Mesendoderm (in vitro differentiated cells): ENCODE measurements at regions not wholly inside any gene's neighbourhood (a gene's known extent, or its start where the extent isn't known, plus 50 kb on each side); places are given as distances from the start of the nearest gene placed in this dataset.

Source experiments
- DNase-seq: peaks from one replicate; pipeline ENCODE4 v3.0.0; 2013
- H2AK5ac ChIP-seq: 2 replicates; pipeline ENCODE4 v1.6.1; 2013; ENCODE audit warnings: low read length, inconsistent platforms
- H2BK120ac ChIP-seq: 2 replicates; pipeline ENCODE4 v1.6.1; 2013; ENCODE audit warnings: low read depth, mild to moderate bottlenecking, low read length, moderate library complexity, mixed read lengths
- H2BK15ac ChIP-seq: replicated peaks from 2 replicates; pipeline ENCODE4 v1.6.1; 2013; ENCODE audit warnings: low read depth, mild to moderate bottlenecking, moderate library complexity
- H2BK5ac ChIP-seq: 2 replicates; pipeline ENCODE4 v1.6.1; 2013; ENCODE audit warnings: low read length, inconsistent platforms
- H3K18ac ChIP-seq: 2 replicates; pipeline ENCODE4 v1.6.1; 2013; ENCODE audit warnings: mild to moderate bottlenecking, low read length, mixed read lengths
- H3K23ac ChIP-seq: one replicate; pipeline ENCODE4 v1.6.1; 2013; ENCODE audit warnings: low read length
- H3K27ac ChIP-seq: 2 replicates; pipeline ENCODE4 v1.5.1; 2013; ENCODE audit warnings: low read depth, mild to moderate bottlenecking, inconsistent platforms, low read length, moderate library complexity
- H3K27me3 ChIP-seq: 2 replicates; pipeline ENCODE4 v1.6.1; 2013; ENCODE audit warnings: low read length, control low read depth, mild to moderate bottlenecking, inconsistent platforms; ENCODE audit not compliant: insufficient read depth, poor library complexity
- H3K36me3 ChIP-seq: 2 replicates; pipeline ENCODE4 v1.6.1; 2013; ENCODE audit warnings: low read length, inconsistent platforms; ENCODE audit not compliant: control insufficient read depth, insufficient read depth
- H3K4ac ChIP-seq: one replicate; pipeline ENCODE4 v1.6.1; 2013; ENCODE audit warnings: low read depth, mild to moderate bottlenecking, low read length, moderate library complexity
- H3K4me1 ChIP-seq: 2 replicates; pipeline ENCODE4 v1.6.1; 2013; ENCODE audit warnings: low read depth, low read length, inconsistent platforms; ENCODE audit not compliant: control insufficient read depth
- H3K4me2 ChIP-seq: 2 replicates; pipeline ENCODE4 v1.6.1; 2013; ENCODE audit warnings: low read length
- H3K4me3 ChIP-seq: 2 replicates; pipeline ENCODE4 v1.5.1; 2013; ENCODE audit warnings: mild to moderate bottlenecking, low read length
- H3K56ac ChIP-seq: one replicate; pipeline ENCODE4 v1.6.1; 2013; ENCODE audit warnings: low read length
- H3K79me1 ChIP-seq: 2 replicates; pipeline ENCODE4 v1.6.1; 2013; ENCODE audit warnings: low read length, inconsistent platforms
- H3K79me2 ChIP-seq: 2 replicates; pipeline ENCODE4 v1.6.1; 2013; ENCODE audit warnings: mild to moderate bottlenecking, low read length; ENCODE audit not compliant: control insufficient read depth, insufficient read depth
- H3K9ac ChIP-seq: 2 replicates; pipeline ENCODE4 v1.6.1; 2013; ENCODE audit warnings: low read length, inconsistent platforms
- H4K5ac ChIP-seq: one replicate; pipeline ENCODE4 v1.6.1; 2013; ENCODE audit warnings: low read length
- H4K8ac ChIP-seq: one replicate; pipeline ENCODE4 v1.6.1; 2013; ENCODE audit warnings: low read depth, mild to moderate bottlenecking, control low read depth, low read length, moderate library complexity
- WGBS: extraction: QIAGEN DNeasy Blood & Tissue Kit; methylation state at CpG from one replicate; pipeline ENCODE4 v1.1.7; 2013; ENCODE audit warnings: low lambda C conversion rate, missing lambda C conversion rate; ENCODE audit not compliant: insufficient coverage; ENCODE audit errors: extremely low coverage; 5-methylcytosine and 5-hydroxymethylcytosine counted together

- Histone ChIP-seq H3K4ac (no peak overlapping the region), H3K4me3 (no peak overlapping the region), H3K4me1 (peaks cover 12% of the 10 kb centered on the region), H3K56ac (no peak overlapping the region), H2BK15ac (no peak overlapping the region), H3K4me2 (no peak overlapping the region), H2AK5ac (no peak overlapping the region), H3K79me1 (no peaks in the 10 kb centered on the region), H3K23ac (no peak overlapping the region), H4K5ac (no peak overlapping the region), H3K27ac (no peak overlapping the region), H4K8ac (no peak overlapping the region), H3K9ac (no peak overlapping the region), H3K79me2 (no peaks in the 10 kb centered on the region), H3K27me3 (no peaks in the 10 kb centered on the region), H3K18ac (no peak overlapping the region), H2BK5ac (no peak overlapping the region), H3K36me3 (no peaks in the 10 kb centered on the region), H2BK120ac (no peak overlapping the region)
- no CpG with 5 or more reads among the region's 8 CpGs for WGBS
- DNase-seq = no peak
These were observed 524.5 kb downstream of the CD83 start for GRCh38 chr6:14642136-14642505.

GRCh38 chr6:14642842-14643241, 525.3 kb downstream of the CD83 start:
- Histone ChIP-seq H3K4me3 (no peak overlapping the region), H3K4ac (no peak overlapping the region), H2BK15ac (no peak overlapping the region), H3K4me1 (peaks cover 12% of the 10 kb centered on the region), H3K79me1 (no peaks in the 10 kb centered on the region), H2BK120ac (no peak overlapping the region), H3K4me2 (no peak overlapping the region), H2AK5ac (no peak overlapping the region), H3K18ac (no peak overlapping the region), H3K23ac (no peak overlapping the region), H3K27ac (no peak overlapping the region), H3K79me2 (no peaks in the 10 kb centered on the region), H3K36me3 (no peaks in the 10 kb centered on the region), H4K8ac (no peak overlapping the region), H3K9ac (no peak overlapping the region), H3K56ac (no peak overlapping the region), H2BK5ac (no peak overlapping the region), H4K5ac (no peak overlapping the region), H3K27me3 (no peaks in the 10 kb centered on the region)
- WGBS = no CpG with 5 or more reads among the region's 2 CpGs
- no peak for DNase-seq

- no peak overlapping the region for H2BK5ac ChIP-seq
- H2BK15ac ChIP-seq = no peak overlapping the region
- H3K4me2 ChIP-seq = no peak overlapping the region
- no peak overlapping the region for H3K4me3 ChIP-seq
- no peak overlapping the region for H2BK120ac ChIP-seq
- no peak overlapping the region for H4K5ac ChIP-seq
- no peak overlapping the region for H3K56ac ChIP-seq
- no peak overlapping the region for H4K8ac ChIP-seq
- H3K23ac ChIP-seq = no peak overlapping the region
- no peak overlapping the region for H3K18ac ChIP-seq
- no peaks in the 10 kb centered on the region for H3K79me1 ChIP-seq
- H2AK5ac ChIP-seq = no peak overlapping the region
- H3K27ac ChIP-seq = no peak overlapping the region
- no peak overlapping the region for H3K9ac ChIP-seq
- peaks cover 10% of the 10 kb centered on the region for H3K4me1 ChIP-seq
- no peaks in the 10 kb centered on the region for H3K27me3 ChIP-seq
- H3K36me3 ChIP-seq = no peaks in the 10 kb centered on the region
- H3K4ac ChIP-seq = no peak overlapping the region
- H3K79me2 ChIP-seq = no peaks in the 10 kb centered on the region
- DNase-seq = no peak
These were observed 526.8 kb downstream of the CD83 start for GRCh38 chr6:14644381-14644780.

GRCh38 chr6:14645221-14645620, 527.6 kb downstream of the CD83 start:
- Histone ChIP-seq H3K79me2 (no peaks in the 10 kb centered on the region), H3K18ac (no peak overlapping the region), H3K9ac (no peak overlapping the region), H3K4me2 (no peak overlapping the region), H3K4me1 (peaks cover 3% of the 10 kb centered on the region), H4K5ac (no peak overlapping the region), H4K8ac (no peak overlapping the region), H3K27ac (no peak overlapping the region), H2AK5ac (no peak overlapping the region), H3K27me3 (no peaks in the 10 kb centered on the region), H2BK120ac (no peak overlapping the region), H2BK5ac (no peak overlapping the region), H3K4me3 (no peak overlapping the region), H3K4ac (no peak overlapping the region), H3K79me1 (no peaks in the 10 kb centered on the region), H3K36me3 (no peaks in the 10 kb centered on the region), H2BK15ac (no peak overlapping the region), H3K56ac (no peak overlapping the region), H3K23ac (no peak overlapping the region)
- WGBS = no CpG with 5 or more reads among the region's 5 CpGs
- DNase-seq = no peak

GRCh38 chr6:14645841-14646240, 528.3 kb downstream of the CD83 start:
- no peaks in the 10 kb centered on the region for H3K79me2 ChIP-seq
- H4K8ac ChIP-seq = no peak overlapping the region
- no peak overlapping the region for H3K56ac ChIP-seq
- no peak overlapping the region for H3K18ac ChIP-seq
- no peak overlapping the region for H3K27ac ChIP-seq
- no peak overlapping the region for H2AK5ac ChIP-seq
- H3K9ac ChIP-seq = no peak overlapping the region
- H3K36me3 ChIP-seq = no peaks in the 10 kb centered on the region
- no peak overlapping the region for H3K4me2 ChIP-seq
- no peaks in the 10 kb centered on the region for H3K4me1 ChIP-seq
- H2BK5ac ChIP-seq = no peak overlapping the region
- H3K4ac ChIP-seq = no peak overlapping the region
- no peak overlapping the region for H2BK15ac ChIP-seq
- no peaks in the 10 kb centered on the region for H3K79me1 ChIP-seq
- DNase-seq = no peak
- no peak overlapping the region for H3K23ac ChIP-seq
- H3K4me3 ChIP-seq = no peak overlapping the region
- no CpG with 5 or more reads among the region's 3 CpGs for WGBS
- H4K5ac ChIP-seq = no peak overlapping the region
- no peak overlapping the region for H2BK120ac ChIP-seq
- H3K27me3 ChIP-seq = no peaks in the 10 kb centered on the region

GRCh38 chr6:14646371-14646770, 528.8 kb downstream of the CD83 start:
- Histone ChIP-seq H4K5ac (no peak overlapping the region), H3K79me2 (no peaks in the 10 kb centered on the region), H2BK5ac (no peak overlapping the region), H3K56ac (no peak overlapping the region), H3K27ac (no peak overlapping the region), H2BK120ac (no peak overlapping the region), H3K36me3 (no peaks in the 10 kb centered on the region), H3K18ac (no peak overlapping the region), H3K27me3 (no peaks in the 10 kb centered on the region), H3K79me1 (no peaks in the 10 kb centered on the region), H3K4ac (no peak overlapping the region), H3K4me3 (no peak overlapping the region), H3K4me1 (no peaks in the 10 kb centered on the region), H3K4me2 (no peak overlapping the region), H3K23ac (no peak overlapping the region), H2BK15ac (no peak overlapping the region), H2AK5ac (no peak overlapping the region), H3K9ac (no peak overlapping the region), H4K8ac (no peak overlapping the region)
- WGBS = no CpG with 5 or more reads among the region's 1 CpG
- no peak for DNase-seq
